Activated CD8-positive, alpha-beta memory T cell treated with anti-CD3 and anti-CD28 coated beads, Interleukin-2, amount 10 ng/mL, durations not matched to agents 7 days and 5 days (primary cell): ENCODE measurements at regions not wholly inside any gene's neighbourhood (a gene's known extent, or its start where the extent isn't known, plus 50 kb on each side); places are given as distances from the start of the nearest gene placed in this dataset.

Experiments
- ATAC-seq: fragments of 150-1000 bp; cut with Tn5 transposase; one replicate; pipeline ENCODE4 v1.10.0; 2021; ENCODE audit warnings: moderate library complexity
- CTCF ChIA-PET: fragments of 350-600 bp; sonication (Branson Sonifier 250); formaldehyde crosslinking; loops from one replicate; lab custom pipeline; 2021; ENCODE audit warnings: antibody characterized with exemption; lab: Charles Lee
- DNase-seq: peaks from one replicate; pipeline ENCODE4 v3.0.0-alpha.2; 2020
- H3K27ac Mint-ChIP-seq: one replicate; pipeline ENCODE4 v1.8.0; 2021; ENCODE audit warnings: mild to moderate bottlenecking, mixed read lengths
- H3K27me3 Mint-ChIP-seq: one replicate; pipeline ENCODE4 v1.8.0; 2021; ENCODE audit warnings: mixed read lengths
- H3K36me3 Mint-ChIP-seq: one replicate; pipeline ENCODE4 v1.8.0; 2021; ENCODE audit warnings: mild to moderate bottlenecking, mixed read lengths
- H3K4me1 Mint-ChIP-seq: one replicate; pipeline ENCODE4 v1.8.0; 2021; ENCODE audit warnings: mixed read lengths
- H3K4me3 Mint-ChIP-seq: one replicate; pipeline ENCODE4 v1.8.0; 2021; ENCODE audit warnings: mild to moderate bottlenecking, moderate library complexity, mixed read lengths
- H3K9me3 Mint-ChIP-seq: one replicate; pipeline ENCODE4 v1.8.0; 2022; ENCODE audit warnings: low read depth, mixed read lengths

DNA sequence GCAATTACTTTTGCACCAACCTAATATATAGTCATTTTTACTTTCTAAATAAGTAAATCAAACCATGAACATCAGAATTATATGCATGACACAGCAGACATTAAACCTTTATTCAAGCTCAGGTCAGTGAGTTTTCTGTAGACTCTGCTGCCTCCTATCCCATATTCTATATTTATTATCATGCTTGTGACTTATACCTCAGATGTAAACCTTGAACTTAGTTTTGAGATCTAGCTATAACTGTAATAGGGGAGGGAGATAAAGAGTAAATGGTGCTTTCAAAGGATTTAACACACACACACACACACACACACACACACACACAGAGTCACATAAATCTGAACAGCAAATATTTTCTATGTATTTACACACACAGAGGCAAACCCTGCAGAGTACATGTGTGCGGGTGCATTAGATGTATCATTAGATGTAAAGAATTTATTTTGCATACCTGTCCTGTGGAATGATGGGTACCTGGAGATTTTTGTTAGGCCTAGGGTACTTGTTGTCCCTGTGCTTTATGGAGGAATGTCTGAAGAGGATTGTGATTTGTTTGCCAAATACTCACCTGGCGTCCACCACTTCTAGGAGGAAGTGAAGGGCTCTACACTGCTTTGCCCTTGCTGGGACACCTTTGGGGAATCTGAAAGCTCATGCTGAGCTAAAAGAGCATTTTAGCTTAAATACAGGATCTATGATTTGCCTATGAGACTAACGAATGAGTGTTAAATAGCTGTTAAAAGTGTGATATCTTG lies 521.9 kb downstream of the KLF5 start:
- H3K27me3 Mint-ChIP-seq: no peaks in the 10 kb centered on the region
- ATAC-seq (no peak), DNase-seq (no peak)
- H3K27ac Mint-ChIP-seq: no peak overlapping the region
- no peak overlapping the region for H3K4me3 Mint-ChIP-seq
- H3K36me3 Mint-ChIP-seq: no peaks in the 10 kb centered on the region
- CTCF ChIA-PET: no interaction called here
- H3K4me1 Mint-ChIP-seq: no peaks in the 10 kb centered on the region
- no peaks in the 10 kb centered on the region for H3K9me3 Mint-ChIP-seq

- Mint-ChIP-seq H3K9me3 (no peaks in the 10 kb centered on the region), H3K4me1 (no peaks in the 10 kb centered on the region), H3K4me3 (no peak overlapping the region), H3K27me3 (no peaks in the 10 kb centered on the region), H3K36me3 (no peaks in the 10 kb centered on the region), H3K27ac (no peak overlapping the region)
- no peak for ATAC-seq
- DNase-seq: no peak
- CTCF ChIA-PET: no interaction called here
Measured at GRCh38 chr13:73579574-73580274, 520.9 kb downstream of the KLF5 start.

DNA sequence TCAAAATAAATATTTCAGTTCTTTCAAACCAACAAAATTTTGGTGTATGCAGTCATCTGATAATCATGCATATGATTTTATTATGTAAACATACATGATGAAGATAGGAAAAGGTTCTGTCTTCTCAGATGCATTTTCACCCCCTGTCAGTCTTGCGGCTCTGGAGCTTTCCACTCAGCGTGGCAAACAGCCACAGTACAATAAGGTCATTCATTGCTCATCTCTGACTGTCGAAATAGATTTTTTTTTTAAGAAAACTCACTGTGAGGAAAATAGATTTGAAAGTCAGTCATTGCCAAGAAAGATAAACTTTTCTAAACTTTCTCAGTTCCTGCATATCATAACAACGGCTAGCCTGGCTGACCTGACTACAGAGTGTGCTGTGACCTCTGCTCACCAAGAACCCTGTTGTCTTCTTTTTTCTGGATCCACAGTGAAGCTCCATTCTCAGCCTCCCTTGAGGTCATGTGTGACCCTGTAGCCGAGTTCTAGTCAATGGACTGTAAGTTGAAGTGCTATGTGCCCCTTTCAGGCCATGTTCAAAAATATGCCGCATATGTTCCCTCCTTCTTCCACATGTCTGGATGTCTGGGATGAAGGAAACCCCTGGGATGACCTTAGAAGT lies 519.6 kb downstream of the KLF5 start:
- CTCF ChIA-PET: no interaction called here
- no peak overlapping the region for H3K27ac Mint-ChIP-seq

DNA sequence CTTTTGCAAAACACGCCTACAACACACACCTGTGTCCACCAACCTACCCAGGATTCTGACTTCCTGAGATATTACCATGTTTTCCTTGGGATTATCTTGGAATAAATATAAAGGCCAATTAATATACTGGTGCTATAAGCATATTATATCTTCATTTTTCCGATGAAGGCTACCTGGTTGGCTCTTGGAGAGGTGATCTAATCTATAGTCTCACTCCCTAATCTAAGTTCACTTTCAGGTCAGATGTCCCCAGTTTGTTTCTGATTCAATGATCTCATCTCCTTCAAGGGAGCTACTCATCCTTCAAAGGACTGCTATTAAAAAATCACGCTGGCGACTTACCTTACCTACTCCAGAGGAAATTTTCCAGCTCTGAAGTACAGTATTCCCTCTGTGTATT lies 517.5 kb downstream of the KLF5 start:
- Mint-ChIP-seq H3K27me3 (peaks cover 3% of the 10 kb centered on the region), H3K27ac (no peak overlapping the region), H3K4me1 (no peaks in the 10 kb centered on the region), H3K4me3 (no peak overlapping the region), H3K9me3 (no peaks in the 10 kb centered on the region), H3K36me3 (no peaks in the 10 kb centered on the region)
- DNase-seq (no peak), ATAC-seq (no peak)
- CTCF ChIA-PET: no interaction called here

More for the DNA sequence above, 519.6 kb downstream of the KLF5 start:
- DNase-seq (no peak), ATAC-seq (no peak)
- no peaks in the 10 kb centered on the region for H3K27me3 Mint-ChIP-seq
- no peaks in the 10 kb centered on the region for H3K4me1 Mint-ChIP-seq
- H3K36me3 Mint-ChIP-seq: no peaks in the 10 kb centered on the region
- H3K9me3 Mint-ChIP-seq: no peaks in the 10 kb centered on the region
- no peak overlapping the region for H3K4me3 Mint-ChIP-seq

GRCh38 chr13:73572824-73573223 lies 514.0 kb downstream of the KLF5 start:
- H3K9me3 Mint-ChIP-seq: no peaks in the 10 kb centered on the region
- peaks cover 3% of the 10 kb centered on the region for H3K27me3 Mint-ChIP-seq
- DNase-seq: no peak
- CTCF ChIA-PET: no interaction called here
- no peaks in the 10 kb centered on the region for H3K36me3 Mint-ChIP-seq
- ATAC-seq: no peak
- no peak overlapping the region for H3K4me3 Mint-ChIP-seq
- H3K4me1 Mint-ChIP-seq: no peaks in the 10 kb centered on the region
- no peak overlapping the region for H3K27ac Mint-ChIP-seq

- Mint-ChIP-seq H3K4me1 (no peaks in the 10 kb centered on the region), H3K27ac (no peak overlapping the region), H3K27me3 (peaks cover 3% of the 10 kb centered on the region), H3K4me3 (no peak overlapping the region), H3K9me3 (no peaks in the 10 kb centered on the region), H3K36me3 (no peaks in the 10 kb centered on the region)
- DNase-seq (no peak), ATAC-seq (no peak)
- CTCF ChIA-PET: no interaction called here
Measured at GRCh38 chr13:73571376-73571775, 512.6 kb downstream of the KLF5 start.

- CTCF ChIA-PET: no interaction called here
- Mint-ChIP-seq H3K36me3 (no peaks in the 10 kb centered on the region), H3K9me3 (no peaks in the 10 kb centered on the region), H3K4me1 (no peaks in the 10 kb centered on the region), H3K27me3 (no peaks in the 10 kb centered on the region), H3K4me3 (no peak overlapping the region), H3K27ac (no peak overlapping the region)
- DNase-seq (no peak), ATAC-seq (no peak)
Measured at GRCh38 chr13:73556902-73557301, 498.1 kb downstream of the KLF5 start.

- H3K4me3 Mint-ChIP-seq: no peak overlapping the region
- H3K27me3 Mint-ChIP-seq: no peaks in the 10 kb centered on the region
- H3K36me3 Mint-ChIP-seq: no peaks in the 10 kb centered on the region
- H3K4me1 Mint-ChIP-seq: no peaks in the 10 kb centered on the region
- no peaks in the 10 kb centered on the region for H3K9me3 Mint-ChIP-seq
- DNase-seq (no peak), ATAC-seq (no peak)
- CTCF ChIA-PET: no interaction called here
- no peak overlapping the region for H3K27ac Mint-ChIP-seq
Measured at GRCh38 chr13:73556128-73556527, 497.3 kb downstream of the KLF5 start.

GRCh38 chr13:73551736-73552135 lies 492.9 kb downstream of the KLF5 start:
- DNase-seq (no peak), ATAC-seq (no peak)
- Mint-ChIP-seq H3K9me3 (no peaks in the 10 kb centered on the region), H3K4me3 (no peak overlapping the region), H3K27me3 (peaks cover 2% of the 10 kb centered on the region), H3K27ac (no peak overlapping the region), H3K36me3 (no peaks in the 10 kb centered on the region), H3K4me1 (no peaks in the 10 kb centered on the region)
- CTCF ChIA-PET: no interaction called here

DNA sequence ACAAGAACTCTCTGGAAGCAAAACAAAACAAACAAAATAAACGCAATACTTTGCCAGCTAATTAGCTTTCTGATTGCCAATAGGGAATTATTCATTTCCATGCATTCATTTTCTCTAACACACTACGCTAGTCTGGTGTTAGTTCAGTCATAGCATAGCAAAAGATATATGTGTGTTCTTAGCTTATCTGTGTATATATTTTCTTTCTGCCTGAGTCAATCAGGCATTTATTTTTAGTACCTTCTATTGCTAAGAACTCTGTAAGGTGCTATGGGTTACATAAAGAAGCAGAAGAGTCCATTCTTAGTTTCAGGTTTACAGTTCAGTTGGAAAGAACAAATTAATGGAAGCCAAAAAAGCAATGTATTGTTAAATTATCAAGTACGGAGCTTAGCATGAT lies 490.9 kb downstream of the KLF5 start:
- CTCF ChIA-PET: no interaction called here
- no peaks in the 10 kb centered on the region for H3K4me1 Mint-ChIP-seq
- H3K27ac Mint-ChIP-seq: no peak overlapping the region
- DNase-seq (no peak), ATAC-seq (no peak)
- no peaks in the 10 kb centered on the region for H3K9me3 Mint-ChIP-seq
- no peak overlapping the region for H3K4me3 Mint-ChIP-seq
- peaks cover 2% of the 10 kb centered on the region for H3K27me3 Mint-ChIP-seq
- no peaks in the 10 kb centered on the region for H3K36me3 Mint-ChIP-seq

GRCh38 chr13:73548449-73548848 lies 489.6 kb downstream of the KLF5 start:
- Mint-ChIP-seq H3K4me1 (no peaks in the 10 kb centered on the region), H3K36me3 (no peaks in the 10 kb centered on the region), H3K27me3 (peaks cover 2% of the 10 kb centered on the region), H3K9me3 (no peaks in the 10 kb centered on the region), H3K27ac (no peak overlapping the region), H3K4me3 (no peak overlapping the region)
- DNase-seq: no peak
- no peak for ATAC-seq
- CTCF ChIA-PET: interaction anchor here (0.7 kb wide), 1 partner anchor 16 kb away, joined by 3 read pairs; no protein-coding TSS in a partner anchor

DNA sequence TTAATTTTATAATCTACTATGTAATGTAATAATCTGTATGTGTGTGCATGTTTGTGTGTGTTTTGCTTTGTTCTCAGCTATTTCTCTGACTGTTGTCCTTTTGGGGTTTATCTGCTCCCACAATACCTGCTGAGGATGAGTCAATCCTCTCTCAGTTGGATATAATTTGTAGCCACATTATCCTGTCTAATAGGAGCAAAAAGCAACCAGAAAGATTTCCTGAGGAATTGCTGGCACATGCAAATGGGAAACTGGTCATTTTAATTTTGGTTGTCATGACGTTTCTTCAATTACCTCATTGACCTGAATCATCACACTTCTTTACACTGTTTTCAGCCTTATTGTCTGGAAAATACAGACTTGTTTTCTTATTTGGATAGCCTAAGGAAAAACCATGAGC lies 488.4 kb downstream of the KLF5 start:
- H3K27me3 Mint-ChIP-seq: peaks cover 2% of the 10 kb centered on the region
- no peak for ATAC-seq
- no peaks in the 10 kb centered on the region for H3K9me3 Mint-ChIP-seq
- H3K4me1 Mint-ChIP-seq: no peaks in the 10 kb centered on the region
- no peak for DNase-seq
- CTCF ChIA-PET: no interaction called here
- H3K4me3 Mint-ChIP-seq: no peak overlapping the region
- no peaks in the 10 kb centered on the region for H3K36me3 Mint-ChIP-seq
- no peak overlapping the region for H3K27ac Mint-ChIP-seq

GRCh38 chr13:73544175-73544574 lies 485.4 kb downstream of the KLF5 start:
- Mint-ChIP-seq H3K27me3 (peaks cover 2% of the 10 kb centered on the region), H3K27ac (no peak overlapping the region), H3K9me3 (no peaks in the 10 kb centered on the region), H3K36me3 (no peaks in the 10 kb centered on the region), H3K4me1 (no peaks in the 10 kb centered on the region), H3K4me3 (no peak overlapping the region)
- ATAC-seq (no peak), DNase-seq (no peak)
- CTCF ChIA-PET: no interaction called here

- Mint-ChIP-seq H3K9me3 (no peaks in the 10 kb centered on the region), H3K27me3 (peaks cover 2% of the 10 kb centered on the region), H3K4me3 (no peak overlapping the region), H3K36me3 (no peaks in the 10 kb centered on the region), H3K4me1 (no peaks in the 10 kb centered on the region), H3K27ac (no peak overlapping the region)
- no peak for DNase-seq
- CTCF ChIA-PET: no interaction called here
- ATAC-seq: no peak
Measured at GRCh38 chr13:73542446-73542845, 483.6 kb downstream of the KLF5 start.
